NCI-H2081 treated with DMSO at 0.1 percent for 48 hours (cell line): ENCODE measurements at regions not wholly inside any gene's neighbourhood (a gene's known extent, or its start where the extent isn't known, plus 50 kb on each side); places are given as distances from the start of the nearest gene placed in this dataset.
A peak's percentile ranks its signal among the peaks of the same experiment; 100 is the strongest.

Experiments used
- DNase-seq: peaks from one replicate; lab custom pipeline; 2025; lab: John Stamatoyannopoulos, UW

DNA sequence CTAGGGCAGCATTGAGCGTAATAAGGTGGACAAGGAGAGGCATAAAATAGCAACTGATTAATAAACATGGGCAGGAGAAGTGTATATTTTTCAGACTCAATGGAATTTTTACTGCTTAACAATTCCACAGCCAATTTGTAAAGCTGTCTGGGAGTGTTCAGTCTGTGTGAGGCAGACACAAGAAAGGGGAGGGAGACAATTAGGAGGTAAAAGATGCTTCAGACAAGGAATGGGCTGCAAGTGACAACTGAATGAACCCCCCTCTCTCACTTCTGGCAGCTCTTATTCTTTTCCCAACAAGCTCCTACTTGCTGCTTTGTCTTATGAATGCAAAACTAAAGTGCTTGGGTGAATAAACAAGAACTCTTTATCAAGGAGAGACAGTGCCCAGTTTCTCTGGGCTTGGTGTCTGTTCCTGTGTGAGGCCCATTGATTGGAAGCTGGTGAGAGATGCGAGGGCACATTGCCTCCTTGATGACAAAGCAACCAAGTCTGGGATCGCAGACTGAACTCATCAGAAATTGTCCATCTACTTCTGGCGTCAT, 575.3 kb downstream of the RNF144B start:
- DNase-seq: no peak

DNA sequence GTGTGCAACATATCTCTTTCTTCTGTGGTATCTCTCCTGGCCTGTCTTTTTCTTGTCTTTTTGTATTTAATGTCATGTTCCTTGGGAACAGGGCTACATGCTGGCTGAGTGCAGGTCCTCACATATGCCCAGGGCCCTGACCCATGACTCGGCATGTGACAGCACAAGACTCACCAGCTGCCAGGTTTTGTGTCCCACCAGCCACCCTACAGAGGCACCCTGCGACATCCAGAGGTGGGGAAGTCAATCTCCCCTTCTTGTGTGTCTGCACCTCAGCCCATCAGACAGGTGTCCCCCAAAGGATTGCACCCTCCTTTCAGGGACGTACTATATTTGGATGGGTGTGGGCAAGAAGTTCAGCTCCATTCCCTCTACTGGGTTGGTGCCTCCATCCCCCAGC, 576.3 kb downstream of the RNF144B start:
- DNase-seq: no peak

DNA sequence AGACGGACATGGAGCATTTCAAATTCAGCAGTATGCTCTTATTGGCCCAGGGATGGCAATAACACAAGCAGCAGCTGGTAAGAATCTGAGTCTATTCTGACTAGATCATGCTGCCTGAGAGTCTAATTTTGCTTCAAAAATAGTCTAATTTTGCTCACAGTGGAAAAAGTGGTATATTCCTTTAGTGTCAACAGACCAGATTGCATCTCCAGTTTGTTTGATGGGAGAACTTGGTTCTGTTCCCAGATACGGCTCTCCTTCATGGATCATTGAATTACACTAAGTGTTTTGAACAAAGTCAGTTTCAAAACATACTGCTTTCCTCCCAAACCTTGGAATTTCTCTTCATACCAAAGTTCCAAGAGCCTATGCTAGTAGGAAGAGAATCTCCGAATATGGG, 586.1 kb downstream of the RNF144B start:
- DNase-seq: no peak

DNA sequence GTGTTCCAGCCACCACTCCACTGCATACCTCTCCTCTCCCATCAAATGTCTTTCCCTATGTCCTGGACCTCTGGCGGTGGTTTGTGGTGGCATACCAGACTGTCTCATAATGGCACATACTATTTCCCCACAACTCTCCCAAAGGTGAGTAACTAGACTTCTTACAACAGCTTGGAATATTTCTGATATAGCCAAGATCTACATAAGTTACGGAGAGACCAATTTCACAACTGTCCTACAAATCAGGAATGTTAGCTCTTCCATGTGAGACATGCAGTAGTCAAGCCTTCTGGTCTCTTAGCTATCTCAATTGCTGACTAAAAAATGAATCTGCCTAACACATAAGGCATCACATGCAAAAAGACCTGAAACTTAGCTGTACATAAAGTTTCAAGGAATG, 588.9 kb downstream of the RNF144B start:
- DNase-seq: no peak

DNA sequence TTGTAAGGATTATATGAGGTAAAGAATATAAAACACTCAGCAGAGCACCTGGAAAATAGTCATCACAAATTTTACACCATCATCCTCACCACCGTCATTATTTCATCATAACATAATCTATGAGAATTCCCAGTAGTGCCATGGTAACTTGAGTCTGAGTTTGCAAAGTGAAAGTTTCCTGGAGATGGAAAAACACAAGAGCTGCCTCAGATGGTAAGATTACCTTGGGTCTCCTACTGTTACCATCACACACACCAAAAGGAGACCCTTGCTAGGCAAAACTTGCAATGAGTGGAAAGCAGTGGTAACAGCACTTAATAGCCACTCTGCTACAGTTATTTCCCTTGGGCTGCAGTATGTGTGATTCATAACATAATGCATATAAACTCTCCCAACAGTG, 589.8 kb downstream of the RNF144B start:
- DNase-seq: no peak

DNA sequence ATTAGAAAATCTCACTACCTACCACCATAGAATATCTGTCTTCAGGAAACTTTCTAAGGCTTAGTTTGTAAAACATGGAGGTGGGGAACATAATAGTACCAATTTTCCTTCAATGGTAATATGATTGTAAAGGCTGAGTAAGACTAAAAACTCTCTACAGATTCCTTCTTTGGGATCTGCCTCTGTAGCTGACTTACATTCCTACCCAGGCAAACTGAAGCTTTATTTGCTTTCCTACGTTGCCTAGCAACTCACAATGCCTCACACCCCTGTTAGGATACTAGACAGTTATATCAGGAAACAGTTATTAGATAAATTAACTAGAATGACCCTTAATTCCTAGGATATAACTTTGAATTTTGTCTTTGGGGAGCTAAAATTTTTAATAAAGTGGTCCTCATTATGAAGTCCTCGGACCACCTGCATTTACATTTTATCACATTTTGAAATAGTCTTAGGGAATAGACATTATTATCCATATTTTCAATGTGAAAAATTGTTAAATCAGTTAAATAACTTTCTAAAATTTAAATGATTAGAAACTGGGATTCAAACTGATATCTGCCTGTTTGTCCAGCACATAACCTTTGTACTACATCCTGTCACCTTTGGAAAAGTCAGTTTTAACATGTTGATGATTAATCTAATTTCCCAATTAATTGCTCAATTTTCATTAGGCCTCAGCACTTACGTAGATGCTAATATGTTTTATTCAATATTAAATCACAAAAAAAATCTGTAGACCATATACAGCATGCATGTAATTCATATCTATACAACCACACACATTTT, 591.4 kb downstream of the RNF144B start:
- no peak for DNase-seq

DNA sequence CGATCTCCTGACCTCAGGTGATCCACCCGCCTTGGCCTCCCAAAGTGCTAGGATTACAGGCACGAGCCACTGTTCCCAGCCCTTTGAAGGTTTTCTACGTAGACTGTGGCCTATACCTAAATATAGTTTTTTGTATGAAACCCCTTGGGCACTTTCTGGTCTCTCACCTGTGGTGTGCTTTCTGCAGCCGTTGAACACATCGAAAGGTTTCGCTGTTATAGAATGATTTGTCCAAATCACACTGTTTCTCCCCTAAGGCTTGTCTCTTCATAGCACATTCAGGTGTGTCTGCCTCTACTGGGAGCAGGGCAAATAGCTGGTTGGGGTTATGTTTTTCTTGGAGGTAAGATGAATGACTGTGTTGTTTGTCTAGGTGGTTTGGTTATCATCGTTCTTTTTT, 597.9 kb downstream of the RNF144B start:
- peak; percentile 75 for DNase-seq

DNA sequence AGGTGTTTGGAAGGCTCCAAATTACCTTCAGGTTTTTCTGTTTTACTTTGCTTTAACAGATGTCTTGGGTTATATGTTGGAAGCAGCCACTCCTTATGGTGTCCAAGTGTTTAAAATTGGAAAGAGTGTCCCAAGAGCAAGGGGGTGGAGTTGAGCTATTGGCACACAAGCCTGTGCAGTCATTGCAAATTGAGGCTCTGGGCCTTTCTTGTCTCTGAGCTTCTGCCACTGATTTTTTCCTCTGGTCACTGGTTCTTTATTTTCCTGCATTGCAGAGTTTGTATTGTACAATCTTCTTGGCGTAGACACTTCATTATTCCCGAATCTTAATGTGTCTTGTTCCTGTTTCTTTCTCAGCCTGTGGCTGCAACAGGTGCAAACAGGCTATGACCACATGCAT, 598.8 kb downstream of the RNF144B start:
- DNase-seq: no peak

DNA sequence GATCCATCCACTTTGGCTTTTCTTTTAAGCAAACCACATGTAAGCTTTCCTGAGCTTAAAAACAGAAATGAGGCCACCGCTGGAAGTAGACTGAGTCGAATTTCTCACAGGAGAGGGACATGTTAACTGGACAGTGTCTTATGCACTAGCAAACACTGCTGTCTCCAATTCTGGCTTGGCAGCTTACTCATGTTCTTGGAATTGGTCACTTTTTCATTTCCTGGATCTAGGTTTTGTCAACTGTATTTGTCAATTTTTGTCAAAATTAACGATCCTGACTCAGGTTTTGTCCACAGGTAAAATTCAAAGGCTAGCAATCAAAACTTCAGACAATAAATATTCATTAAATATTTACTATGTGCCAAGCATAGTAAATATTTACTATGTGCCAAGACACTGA, 601.5 kb downstream of the RNF144B start:
- DNase-seq: no peak

DNA sequence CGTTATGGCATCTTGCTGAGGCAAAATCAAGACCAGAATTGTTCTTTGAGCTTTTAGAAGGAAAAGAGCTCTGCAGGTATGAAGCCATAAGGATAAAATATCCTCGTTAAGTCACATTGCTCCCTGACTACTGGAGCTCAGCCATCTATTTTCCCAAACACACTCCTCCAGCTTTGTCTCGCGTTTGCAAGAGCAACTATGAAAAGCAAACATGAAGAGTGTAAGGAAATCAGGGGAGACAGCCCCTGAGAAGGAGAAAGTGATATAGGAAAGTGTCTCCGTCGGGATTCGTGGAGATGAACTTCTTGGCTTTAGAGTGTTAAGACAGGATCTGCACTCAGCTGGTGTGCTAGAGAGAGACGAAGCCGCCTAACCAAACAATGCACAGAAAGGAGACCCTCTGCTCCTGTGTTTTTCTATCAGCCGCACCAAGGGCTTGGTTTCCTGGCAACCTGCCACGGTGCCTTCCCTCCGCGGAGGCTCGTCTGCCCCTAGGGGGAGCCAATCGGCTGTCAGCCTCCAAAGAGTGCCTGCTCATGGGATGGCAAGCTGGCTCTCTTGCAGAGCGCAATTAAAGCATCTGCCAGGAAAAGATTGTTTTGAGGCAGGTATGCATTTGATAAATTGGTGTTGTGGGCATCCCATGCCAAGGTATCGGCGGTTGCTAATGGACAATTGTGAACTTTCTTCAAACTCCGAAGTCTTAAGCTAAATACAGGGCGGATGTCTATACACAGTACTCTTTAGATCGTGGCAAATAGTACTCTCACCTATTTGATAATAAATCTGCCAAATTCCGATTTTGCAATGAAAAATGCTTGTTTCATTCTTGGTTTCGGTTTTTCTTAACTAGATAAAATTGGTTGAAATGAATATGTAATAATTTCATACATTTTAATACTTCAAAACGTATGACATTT, 603.2 kb downstream of the RNF144B start:
- DNase-seq: no peak

DNA sequence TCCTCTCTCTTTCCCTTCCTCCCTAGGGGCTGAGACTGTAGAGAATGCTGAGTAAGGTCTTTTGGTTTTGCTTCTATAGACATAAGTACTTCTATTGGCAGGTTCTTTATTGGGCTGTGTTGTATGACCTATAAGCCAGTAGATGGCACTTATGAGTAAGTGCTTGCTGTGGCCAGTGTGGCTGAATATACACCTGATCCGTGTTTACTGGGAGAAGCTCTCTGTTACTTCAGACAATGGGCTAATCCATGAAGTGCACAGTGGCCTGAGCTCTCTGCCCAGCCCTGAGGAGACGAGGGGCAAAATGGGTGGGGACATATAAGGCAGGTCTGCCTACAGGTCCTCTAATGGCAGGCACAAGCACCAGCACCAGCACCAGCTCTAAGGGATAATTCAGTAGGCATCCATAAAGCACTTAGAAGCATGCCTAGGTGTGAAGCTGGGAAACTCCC, 610.3 kb downstream of the RNF144B start:
- no peak for DNase-seq

DNA sequence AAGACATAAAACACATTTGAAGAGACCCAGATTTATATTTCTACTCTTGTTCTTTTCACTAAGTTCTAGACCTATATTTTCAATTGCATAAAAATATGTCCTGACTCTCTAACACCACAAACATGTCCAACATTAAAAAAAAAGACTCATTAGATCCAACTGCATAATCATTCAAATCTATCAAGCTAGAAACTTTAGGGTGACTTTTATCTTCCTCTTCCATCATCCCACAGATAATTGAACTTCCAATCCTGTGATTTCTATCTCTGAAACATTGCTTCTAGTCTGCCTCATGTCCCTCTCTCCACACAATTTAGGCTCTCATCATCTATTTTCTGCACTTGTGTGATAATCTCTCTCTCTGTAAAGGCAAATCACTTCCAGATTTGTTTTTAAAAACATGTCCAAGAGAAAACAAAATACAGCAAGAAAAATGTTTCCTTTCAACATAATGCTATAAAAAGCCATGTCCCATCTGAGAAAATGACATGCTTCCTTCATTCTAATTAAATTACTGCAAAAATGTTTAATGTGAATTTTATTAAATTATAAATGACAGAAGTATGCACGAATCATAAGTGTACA, 615.9 kb downstream of the RNF144B start:
- DNase-seq: no peak

DNA sequence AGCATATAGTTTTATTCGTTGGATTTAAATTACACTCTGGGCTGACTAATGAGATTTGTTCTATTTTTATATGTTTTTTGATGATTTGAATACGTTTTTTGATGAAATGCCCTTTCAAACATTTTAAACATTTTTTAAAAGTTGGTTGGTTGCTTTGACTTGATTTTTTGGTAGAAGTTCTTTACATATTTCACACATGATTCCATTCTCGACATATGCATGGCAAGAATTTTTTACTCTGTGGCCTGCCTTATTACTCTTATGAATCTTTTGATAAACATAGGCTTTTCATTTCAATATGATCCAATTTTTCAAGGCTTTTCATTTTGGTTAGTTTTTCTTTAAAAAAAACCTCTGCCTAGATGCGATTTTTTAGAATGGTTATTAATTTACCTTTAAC, 617.0 kb downstream of the RNF144B start:
- DNase-seq: no peak

DNA sequence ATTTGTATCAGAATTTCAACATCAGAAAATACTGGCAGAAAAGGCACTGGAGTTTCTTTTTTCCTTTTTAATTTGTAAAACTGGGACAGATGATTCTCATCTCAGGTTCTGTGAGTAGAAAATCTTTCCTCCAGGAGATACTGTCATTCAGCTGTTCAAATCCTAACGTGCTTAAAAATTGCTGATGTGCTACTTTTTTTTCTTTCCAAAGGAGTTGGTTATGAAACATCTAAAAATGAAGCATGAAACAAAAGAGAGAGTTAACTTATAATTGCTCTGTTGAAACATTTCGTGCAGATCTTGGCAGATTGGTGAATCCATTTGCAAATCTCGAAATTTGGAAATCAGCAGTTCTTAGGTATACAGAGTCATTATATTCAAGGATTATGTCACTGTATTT, 622.6 kb downstream of the RNF144B start:
- no peak for DNase-seq

DNA sequence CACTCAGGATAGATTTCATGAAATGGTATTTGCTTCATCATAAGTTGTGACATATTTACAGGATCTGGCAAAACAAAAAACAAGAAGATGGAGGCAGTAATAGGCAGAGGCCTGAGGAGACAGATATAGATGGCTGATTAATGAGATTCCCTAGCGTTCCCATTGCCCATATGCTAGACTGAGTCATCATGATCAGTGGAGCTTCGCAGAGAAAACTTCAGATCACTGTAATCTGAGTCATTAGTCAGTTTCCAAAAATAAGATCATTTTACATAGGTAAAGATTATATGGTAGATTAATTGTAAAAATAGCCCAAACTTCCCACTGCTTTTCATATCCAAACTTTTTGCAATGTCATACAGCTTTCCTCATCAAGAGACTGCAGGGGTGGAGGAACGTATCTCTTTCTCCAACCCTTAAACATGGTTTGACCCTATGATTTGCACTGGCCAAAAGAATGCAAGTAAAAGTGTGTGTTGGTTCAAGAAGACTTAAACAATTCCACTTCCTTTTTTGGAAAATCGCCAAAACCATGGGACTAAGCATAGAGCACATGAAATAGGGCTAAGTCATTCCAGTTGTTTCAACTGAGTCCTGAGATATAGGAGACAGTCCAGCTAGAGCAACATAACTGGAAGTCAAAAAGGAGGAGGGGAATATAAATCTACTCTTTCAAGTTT, 626.0 kb downstream of the RNF144B start:
- no peak for DNase-seq

DNA sequence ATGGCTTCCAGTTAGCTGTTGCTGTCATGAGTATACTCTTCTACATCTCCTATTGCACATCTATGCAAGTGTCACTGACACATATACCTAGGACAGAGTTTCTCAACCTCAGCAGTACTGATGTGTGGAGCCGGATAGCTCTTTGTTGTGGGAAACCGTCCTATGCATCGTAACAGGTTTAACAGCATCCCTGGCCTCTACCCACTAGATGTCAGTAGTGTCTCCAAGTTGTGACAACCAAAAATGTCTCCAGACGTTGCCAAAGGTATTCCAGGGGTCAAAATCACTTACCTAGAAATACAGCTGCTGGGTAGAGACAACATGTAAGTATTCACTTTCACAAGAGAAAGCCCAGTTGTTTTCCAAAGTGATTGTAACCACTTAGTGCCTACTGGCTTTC, 637.6 kb downstream of the RNF144B start:
- DNase-seq: peak; percentile 9

DNA sequence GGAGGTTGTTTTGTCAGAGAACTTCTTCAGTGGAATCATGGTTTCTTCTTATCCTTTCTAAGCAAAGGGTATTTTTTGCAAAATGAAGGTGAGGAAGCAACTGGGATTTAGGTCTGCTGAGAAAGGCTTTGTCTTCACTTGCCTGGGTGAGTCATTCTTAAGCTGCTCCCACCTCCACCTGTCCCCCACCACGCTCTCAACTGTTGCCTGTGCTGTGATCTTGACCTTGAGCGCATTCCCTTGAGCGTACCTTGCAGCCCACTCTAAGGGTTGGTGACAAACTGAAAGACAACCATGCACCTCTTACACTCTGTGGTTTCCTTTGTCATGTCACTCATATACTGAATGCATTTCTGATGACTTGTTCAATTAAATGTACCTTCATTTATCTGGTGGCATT, 641.1 kb downstream of the RNF144B start:
- no peak for DNase-seq

DNA sequence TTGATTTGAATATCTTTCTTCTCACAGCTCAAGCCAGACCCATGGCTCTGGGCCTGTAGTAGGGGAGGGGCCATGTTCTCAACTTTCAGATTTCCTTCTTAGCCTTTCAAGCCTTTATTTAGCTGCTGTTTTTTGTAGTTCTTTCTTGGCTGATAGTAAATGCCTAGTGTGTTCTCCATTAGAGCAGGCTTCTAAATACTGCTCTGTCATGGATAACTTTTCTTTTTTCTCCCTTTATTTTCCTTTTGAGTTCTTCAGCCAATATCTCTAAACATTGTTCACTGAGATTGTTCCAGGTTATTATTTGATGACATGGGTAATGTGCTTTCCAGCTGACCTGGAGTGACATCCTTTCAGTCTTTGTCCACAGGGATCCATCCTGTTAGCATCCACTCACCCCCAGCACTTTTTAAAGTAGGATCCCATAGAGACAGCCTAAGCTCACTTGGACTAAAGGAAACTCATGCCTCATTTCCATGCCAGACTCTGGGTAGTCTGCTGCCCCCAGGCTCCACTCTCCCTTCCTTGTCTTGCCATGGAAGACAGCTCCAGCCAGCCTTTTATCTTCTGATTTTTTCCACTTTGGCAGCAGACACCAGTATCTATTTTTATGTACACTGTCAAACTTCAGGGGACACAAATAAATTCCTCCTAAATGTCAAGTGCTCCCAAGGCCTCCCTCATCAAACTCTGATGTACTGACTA, 645.6 kb downstream of the RNF144B start:
- DNase-seq: no peak

DNA sequence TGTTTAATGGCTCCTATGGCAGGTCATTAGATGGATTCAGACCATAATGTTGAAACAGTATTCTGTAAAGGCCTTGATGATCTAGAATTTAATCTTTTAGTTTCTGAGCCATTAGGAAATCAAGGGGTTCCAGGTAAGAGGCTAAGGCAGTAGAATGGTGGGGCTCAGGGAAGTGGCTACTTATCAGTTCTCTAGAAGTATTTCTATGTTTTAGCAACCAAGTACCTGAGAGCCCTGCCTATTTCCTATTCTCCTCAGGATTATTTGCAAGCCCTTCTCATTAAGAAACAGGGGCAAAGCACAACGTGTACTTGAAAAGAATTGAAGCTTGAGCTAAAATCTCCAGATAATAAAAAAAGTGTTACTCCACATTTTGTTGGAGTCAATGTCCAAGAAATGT, 646.5 kb downstream of the RNF144B start:
- DNase-seq: no peak

DNA sequence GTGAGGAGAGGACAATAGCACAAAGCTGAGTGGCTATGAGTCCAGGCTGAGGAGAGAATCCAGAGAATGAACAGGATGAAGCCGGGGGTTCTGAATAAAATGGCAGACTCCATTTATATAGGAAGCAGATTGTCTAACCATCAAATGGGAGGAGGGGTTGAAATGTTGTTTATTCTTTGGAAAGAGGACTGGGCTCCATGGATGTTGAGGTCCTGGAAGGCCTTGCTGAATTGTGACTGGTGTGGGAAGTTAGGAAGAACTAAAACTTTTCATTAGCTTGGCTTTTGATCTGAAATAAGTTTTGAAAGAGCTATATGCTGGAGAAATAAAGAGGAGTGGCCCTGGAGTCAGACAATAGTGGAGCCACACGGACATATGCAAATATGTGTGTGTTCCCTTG, 647.8 kb downstream of the RNF144B start:
- no peak for DNase-seq

DNA sequence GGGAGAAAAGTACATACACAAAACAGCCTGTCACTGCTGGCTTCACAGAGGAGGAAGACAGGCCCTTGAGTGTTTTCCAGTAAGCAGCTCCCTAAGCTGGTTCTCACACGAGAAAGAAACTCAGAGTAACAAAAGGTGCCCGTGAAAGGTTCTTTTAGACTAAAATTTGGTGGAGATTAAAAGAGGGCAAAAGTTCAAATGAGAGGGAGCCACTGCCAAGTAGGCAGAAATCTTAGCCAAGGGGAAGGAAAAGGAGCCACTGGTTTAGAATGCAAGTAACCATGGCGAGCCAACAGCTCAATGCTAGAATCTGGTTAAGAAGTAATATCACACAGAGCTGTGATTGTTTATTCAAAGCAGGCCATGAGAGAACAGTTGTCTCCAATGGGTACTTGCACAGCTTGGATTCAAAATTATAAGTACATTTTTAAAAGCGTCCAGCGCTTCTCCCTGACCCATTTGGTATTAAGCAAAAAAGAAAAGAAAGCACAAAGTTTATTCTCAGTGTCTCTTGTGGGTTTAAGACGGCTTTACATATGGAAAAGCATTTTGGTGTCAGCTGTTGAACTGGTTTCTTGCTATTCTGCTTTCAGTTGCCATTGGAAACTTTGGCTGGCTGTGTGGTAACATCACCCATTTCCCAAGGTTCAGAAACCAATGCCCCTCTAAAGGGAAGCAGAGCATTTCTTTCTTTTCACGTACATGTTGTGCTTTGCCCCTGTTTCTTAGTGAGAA, 648.5 kb downstream of the RNF144B start:
- no peak for DNase-seq
